T-helper 1 cell treated with Interleukin-12 subunit alpha and Interleukin-12 subunit beta and Interleukin-4 antibody, amounts not matched to agents 30 ng/mL and 1 ng/mL, for 36 hours (primary cell): ENCODE measurements at regions not wholly inside any gene's neighbourhood (a gene's known extent, or its start where the extent isn't known, plus 50 kb on each side); places are given as distances from the start of the nearest gene placed in this dataset.

Source experiments
- intact Hi-C: fragments of 100-400 bp; cut with micrococcal nuclease; formaldehyde crosslinking; loops from one replicate; pipeline ENCODE4 v1.15.1; 2024

GRCh38 chr18:7288544-7288943 lies 57.7 kb downstream of the LRRC30 start:
- intact Hi-C loops: no loop called here

DNA sequence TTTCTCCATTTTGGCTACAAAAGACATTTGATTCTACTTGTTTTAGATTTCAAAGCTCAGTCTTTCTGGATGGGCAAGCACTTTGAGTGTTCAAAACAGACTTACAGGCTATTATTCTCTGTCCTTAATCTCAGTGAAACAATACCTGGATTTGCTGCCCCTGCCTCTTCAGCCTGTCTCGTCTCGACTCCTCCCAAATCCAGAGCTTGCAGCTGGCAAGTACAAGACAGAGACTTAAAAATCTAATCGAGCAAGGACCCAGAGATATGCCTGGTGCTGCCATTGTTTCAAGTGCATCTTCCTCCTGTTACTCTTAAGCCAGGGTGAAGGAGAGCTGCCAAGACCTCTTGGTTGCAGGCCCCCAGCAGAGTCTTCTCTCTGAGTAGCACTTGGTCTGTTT lies 59.2 kb downstream of the LRRC30 start:
- intact Hi-C loops: no loop called here

DNA sequence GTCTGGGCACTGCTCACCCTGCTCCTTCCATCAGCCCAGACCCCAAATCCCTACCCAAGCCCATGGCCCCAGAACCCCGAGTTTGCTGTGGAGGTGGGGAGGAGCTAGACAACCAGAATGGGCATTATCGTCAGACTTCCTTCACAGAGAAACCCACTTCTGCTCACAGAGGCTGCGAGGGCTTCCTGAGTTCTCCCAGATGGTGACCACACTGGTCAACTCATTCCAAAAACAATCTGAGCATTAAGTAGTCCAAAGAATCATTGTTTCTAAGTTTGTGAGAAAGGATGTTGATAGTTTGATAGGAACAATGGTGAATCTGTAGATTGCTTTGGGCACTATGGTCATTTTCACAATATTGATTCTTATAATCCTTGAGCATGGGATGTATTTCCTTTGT lies 60.2 kb downstream of the LRRC30 start:
- intact Hi-C loops: no loop called here

- intact Hi-C loops: no loop called here
Observed at GRCh38 chr18:7298149-7298548, 67.3 kb downstream of the LRRC30 start.

GRCh38 chr18:7301094-7301493 lies 70.2 kb downstream of the LRRC30 start:
- intact Hi-C loops: no loop called here

GRCh38 chr18:7303316-7304060 lies 72.6 kb downstream of the LRRC30 start:
- intact Hi-C loops: no loop called here

DNA sequence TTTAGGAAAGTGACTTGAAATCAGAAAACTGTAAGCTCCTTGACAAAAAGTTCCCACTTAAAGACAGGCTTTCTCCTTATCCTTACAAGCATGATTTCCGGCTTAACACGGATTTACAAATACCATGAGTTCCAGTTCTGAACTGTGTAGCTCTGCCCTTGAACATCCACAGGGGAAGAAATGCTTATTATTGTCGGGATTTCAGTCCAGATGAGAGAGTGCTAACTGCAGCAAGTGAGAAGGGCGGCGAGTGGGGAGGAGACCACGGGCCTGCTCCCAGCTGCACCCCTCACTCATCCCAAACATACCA lies 73.1 kb downstream of the LRRC30 start:
- intact Hi-C loops: no loop called here

DNA sequence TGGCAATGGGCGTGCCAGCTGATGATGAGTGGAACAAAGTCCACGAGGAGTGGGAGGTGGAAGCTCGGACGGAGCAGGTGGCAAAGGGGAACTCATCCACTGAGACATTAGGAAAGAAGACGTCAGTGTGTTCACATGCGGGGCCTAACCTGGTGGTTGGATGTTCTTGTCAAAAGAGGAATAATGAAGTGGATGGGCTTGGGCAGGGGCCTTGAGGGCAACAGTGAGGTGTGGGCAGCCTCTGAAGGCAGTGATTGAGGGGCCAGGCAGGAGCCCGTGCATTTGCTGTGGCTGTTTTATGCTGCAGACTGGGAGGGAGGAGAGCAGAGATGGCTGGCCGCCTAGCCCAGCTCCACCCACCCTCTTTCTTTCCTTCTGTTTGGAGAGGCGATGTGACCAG lies 74.5 kb downstream of the LRRC30 start:
- intact Hi-C loops: no loop called here

DNA sequence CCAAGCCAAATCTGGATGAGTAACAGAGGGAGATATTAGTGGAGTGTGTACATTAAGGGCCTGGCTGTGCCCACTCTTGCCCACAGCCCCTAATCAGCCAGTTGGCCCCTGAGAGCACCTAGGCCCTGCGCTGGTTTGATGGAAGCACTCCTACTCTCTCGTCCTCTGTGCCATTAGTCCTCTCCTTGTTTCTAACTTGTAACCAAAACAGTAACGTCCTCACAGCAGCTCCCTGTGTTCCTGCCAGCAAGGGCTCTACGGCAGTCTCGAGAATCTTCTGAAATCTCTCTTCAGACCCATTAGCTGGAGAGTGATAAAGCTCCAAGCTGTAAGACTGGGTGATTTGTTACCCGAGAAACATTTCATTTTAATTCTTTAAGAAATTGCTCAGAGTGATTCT lies 76.1 kb downstream of the LRRC30 start:
- intact Hi-C loops: no loop called here

GRCh38 chr18:7307526-7307925 lies 76.6 kb downstream of the LRRC30 start:
- intact Hi-C loops: no loop called here

GRCh38 chr18:7317804-7318231 lies 86.9 kb downstream of the LRRC30 start:
- intact Hi-C loops: no loop called here

DNA sequence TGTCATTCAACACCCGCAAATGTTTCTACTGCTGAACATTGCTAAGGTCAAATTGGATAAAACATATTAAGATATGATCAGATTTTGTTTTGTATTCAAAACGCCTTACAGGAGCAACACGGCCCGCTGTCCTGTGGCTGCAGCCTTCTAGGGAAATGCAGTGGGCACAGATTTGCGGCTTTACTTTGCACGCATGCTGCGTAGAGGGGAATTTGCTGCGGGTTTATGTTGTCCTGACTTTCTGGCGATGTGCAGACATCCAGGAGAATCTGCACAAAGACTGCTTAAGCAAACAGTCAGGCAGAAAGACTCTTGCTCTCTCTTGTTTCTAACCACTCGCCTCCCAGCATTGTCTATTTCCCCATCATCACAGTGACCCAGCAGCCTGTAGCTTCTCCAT lies 88.3 kb downstream of the LRRC30 start:
- intact Hi-C loops: no loop called here

DNA sequence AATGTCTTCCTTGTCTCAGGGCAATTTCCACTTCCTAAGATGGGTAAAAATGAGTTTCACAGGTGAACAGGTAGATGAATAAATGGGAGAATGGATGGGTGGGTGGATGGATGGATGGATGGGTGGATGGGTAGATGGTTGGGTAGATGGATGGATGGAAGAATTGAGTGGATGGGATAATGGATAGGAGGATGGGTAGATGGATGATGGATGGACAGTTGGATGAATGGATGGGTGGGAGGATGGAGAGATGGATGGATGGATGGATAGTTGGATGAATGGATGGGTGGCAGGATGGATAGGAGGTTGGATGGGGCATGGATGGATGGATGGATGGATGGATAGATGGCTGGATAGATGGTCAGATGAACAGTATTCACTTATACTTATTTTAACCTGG lies 90.9 kb downstream of the LRRC30 start:
- intact Hi-C loops: no loop called here

DNA sequence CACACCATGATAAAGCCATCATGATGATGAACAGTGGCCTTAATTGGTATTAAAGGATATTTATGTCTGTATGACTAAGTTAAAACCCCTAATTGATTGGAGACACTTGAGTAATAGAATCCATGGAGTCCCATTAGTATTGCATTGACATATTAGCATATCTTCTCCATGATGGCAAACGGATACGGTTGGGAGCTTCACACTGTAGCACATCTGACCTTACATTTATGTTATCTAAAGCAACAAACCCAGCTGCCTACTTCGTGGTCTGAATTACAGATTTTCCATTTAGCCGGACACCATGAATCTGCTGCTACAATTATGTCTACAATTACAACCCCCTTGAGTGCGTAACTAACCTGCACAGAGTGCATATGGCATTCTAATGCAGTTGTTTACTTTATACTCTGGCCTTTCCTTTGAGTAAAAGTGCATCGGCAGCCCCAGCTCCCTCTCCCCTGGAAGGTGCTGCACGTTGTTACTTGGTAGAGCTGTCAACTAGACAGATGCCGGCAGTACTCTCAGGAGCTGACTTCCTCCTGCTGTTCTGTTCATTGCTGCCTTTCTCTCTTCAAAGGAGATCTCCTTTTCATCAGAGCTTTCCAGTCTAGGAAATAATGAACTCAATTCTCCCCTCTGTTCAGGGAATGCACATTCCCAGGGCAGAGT lies 92.1 kb downstream of the LRRC30 start:
- intact Hi-C loops: no loop called here

DNA sequence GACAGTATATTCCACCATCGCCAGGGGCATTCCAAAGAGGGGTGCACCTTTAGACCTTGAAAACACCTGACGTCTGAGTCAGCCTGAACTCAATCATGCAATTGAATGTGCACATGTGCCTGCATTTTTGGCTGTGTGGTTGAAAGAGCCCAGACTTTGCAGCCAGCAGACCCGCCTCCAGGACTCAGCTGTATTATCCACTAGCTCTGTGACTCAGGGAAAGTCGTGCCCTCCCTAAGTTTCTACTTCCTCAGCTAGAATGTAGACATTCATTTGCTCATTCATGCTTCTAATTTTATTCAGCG lies 94.2 kb downstream of the LRRC30 start:
- intact Hi-C loops: no loop called here

GRCh38 chr18:7329016-7329415 lies 98.1 kb downstream of the LRRC30 start:
- intact Hi-C loops: no loop called here

DNA sequence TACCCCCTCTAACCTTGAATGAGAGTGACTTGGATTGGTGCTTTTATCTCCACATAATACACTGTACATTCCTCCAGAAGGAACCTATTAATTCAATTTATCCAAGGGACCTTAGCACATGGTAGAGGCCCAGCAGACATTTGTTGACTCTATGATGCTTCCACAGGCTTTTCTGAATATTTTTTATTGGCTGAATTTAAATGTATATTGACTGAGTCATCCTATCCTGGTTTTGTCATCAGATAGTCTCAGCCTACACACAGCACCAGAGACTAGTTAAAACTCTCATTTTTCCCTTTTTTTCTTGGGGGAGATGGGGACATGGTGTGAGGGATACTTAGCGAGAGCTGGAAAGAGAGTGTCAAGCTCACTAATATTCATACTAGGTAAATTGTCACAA lies 101.6 kb downstream of the LRRC30 start:
- intact Hi-C loops: no loop called here

DNA sequence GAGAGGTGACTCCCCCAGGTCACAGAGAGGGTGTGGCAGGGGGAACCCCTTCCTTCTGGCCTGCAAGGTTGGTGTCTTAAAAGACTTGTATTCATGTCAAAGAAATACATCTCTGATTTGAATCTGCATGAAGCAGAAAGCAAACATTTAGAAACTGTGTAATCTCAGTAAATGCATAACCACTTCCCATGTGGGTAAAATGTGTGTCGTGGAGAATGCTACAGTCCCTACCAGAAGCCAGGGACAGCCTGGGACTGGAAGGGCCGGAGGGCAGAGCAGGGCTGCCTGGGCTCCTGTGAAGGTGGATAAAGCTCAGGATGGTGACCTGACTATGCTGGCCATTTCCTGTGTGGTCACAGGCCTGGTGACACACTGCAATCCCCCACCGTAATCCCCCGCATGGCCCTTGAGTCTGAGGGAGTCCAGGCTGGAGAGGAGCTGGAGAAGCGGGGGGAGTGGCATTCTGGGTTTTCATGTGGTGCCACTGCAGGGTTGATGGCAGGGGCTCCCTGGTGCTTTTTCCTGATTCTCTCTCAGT lies 102.2 kb downstream of the LRRC30 start:
- intact Hi-C loops: no loop called here

GRCh38 chr18:7334973-7335568 lies 104.2 kb downstream of the LRRC30 start:
- intact Hi-C loops: no loop called here

- intact Hi-C loops: no loop called here
Observed at GRCh38 chr18:7336623-7337022, 105.7 kb downstream of the LRRC30 start.

DNA sequence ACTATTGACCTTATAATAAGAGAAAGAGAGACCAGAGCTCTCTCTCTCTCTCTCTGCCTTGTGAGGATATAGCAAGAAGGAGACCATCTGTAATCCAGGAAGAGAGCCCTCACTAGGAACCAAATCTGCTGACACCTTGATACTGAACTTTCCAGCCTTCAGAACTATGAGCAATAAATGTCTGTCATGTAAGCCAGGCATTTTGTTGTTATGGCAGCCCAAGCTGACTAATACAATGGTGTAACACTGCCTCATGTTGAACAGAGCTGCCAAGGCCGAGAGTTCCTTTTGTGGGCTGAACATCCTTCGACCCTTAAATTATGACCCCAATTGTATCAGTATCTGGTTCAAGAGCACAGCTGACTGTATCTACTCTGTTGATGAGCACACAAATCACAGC lies 108.0 kb downstream of the LRRC30 start:
- intact Hi-C loops: no loop called here

- intact Hi-C loops: no loop called here
Observed at GRCh38 chr18:7341581-7342337, 110.9 kb downstream of the LRRC30 start.
